Right renal cortex interstitium (tissue), 3 donors: ENCODE measurements at regions not wholly inside any gene's neighbourhood (a gene's known extent, or its start where the extent isn't known, plus 50 kb on each side); places are given as distances from the start of the nearest gene placed in this dataset.

Source experiments
- DNase-seq, 3 donors: peaks; one replicate each; pipeline ENCODE4 v3.0.0-alpha.2; 2013; ENCODE audit warnings: low read depth in 3 of 3, low spot score in 2 of 3

DNA sequence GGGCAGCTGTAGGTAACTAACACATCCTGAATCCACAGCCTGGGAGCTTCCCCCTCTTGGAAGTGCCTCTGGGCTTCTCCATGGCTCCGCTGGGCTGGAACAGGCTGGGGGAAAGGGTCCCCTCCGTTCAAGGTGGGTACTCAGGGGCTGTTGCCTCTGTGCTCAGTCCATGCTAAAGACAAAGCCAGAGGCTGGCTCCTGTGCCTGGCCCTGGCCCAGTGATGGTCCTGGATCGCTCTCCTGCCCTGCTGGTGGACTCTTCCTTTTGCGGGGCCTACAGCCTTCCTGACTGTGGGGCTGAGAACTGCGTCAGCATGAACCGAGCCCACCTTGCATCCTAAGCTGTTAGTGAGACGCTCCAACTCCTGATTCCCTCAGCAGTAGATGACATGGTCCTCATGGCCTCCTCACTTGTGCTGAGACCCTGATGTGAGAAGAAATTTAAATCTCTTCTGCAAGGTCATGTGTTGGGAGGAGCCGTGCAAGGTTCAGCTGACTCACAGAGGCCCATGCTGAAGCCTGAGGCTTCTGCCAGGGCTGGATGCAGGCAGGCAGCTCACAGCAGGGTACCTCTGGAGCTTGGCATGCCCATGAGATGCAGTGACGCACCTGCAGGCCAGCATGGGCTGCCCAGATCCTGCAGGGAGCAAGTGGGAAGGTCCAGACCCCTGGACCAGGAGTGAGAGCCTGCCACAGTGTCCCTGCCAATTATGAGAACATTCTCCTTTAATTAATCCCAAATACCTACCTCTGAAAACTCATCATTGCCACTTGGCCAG lies 1285.5 kb downstream of the TBC1D22A start:
- DNase-seq = no peak

DNA sequence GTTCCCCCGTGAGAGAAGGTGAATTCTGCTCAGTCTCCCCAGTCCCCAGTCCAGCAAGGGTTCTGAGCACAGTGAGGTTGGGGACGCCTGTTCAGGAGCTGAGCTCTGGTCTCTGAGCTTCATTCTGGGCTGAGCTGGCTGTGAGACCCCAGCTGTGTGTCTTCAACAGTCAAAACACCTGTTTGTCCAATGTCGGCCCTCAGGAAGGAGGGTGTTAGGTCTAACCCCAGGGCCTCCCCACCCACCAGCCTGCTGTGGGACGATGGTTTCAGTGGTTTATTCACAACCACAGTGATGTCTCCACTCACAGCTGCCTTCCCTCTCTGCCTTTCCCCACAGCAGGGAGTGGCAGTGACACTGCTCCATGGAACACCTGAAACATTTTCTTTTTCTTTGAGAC lies 1282.9 kb downstream of the TBC1D22A start:
- no peak for DNase-seq

DNA sequence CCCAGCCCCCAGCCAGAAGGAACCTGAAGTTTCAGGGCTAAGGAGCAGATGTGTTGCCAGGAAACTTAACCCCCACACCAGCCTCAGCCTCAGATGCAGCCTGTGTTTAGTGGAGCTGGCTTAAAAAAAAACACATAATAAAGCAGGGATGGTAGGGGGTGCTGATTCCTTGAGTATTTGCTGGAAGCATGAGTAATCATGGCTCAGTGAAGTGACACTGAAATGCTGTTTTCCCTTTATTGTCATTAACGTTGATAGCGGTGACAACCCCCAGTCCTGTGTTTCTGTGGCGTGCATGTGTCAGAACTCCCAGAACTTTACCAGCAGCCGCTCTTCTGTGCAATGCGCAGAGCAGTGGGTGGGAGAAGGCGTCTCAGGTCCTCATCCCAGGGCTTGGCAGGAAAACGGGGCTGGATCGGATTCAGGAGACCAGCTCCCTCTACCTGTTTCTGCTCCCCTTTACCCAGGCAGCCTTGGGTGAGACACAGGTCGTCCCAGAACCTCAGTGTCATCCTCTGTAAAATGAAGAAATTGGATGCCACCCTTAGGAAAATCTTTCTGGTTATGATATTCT lies 1282.1 kb downstream of the TBC1D22A start:
- DNase-seq = no peak

DNA sequence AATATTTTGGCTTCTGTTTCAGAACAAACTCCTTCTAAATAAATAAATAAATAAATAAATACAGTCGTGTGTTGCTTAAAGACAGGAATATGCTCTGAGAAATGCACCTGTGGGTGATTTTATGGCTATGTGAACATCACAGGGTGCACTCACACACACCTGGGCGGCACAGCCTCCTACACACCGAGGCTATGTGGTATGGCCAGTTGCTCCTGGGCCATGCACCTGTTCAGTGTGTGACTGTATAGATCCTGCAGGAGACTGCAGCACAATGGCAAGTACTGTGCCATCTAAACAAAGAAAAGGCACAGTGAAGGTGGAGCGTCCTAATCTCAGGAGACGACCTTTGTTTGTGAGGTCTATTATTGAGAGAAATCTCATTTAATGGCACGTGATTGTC lies 1281.1 kb downstream of the TBC1D22A start:
- no peak for DNase-seq

GRCh38 chr22:48042621-48043395 lies 1280.4 kb downstream of the TBC1D22A start:
- no peak for DNase-seq

DNA sequence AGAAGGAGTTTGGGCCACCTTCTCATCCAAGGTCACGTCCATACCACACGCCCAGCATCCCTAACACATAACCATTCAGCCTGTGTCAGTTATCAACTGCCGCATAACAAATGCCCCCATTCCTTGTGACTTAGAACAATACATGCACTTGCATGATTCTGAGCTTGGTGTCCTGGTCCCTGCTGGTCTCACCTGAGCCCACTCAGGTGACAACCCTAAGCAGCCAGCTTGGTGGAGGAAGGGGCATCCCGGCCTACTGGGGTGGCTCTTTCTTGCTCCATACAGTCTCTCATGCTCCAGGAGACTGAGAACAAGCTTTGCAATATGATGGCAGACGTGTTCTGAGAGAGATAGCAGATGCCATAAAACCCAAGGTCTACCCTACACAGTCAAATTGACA lies 1276.9 kb downstream of the TBC1D22A start:
- DNase-seq = no peak

GRCh38 chr22:48037618-48038017 lies 1275.2 kb downstream of the TBC1D22A start:
- DNase-seq = no peak

DNA sequence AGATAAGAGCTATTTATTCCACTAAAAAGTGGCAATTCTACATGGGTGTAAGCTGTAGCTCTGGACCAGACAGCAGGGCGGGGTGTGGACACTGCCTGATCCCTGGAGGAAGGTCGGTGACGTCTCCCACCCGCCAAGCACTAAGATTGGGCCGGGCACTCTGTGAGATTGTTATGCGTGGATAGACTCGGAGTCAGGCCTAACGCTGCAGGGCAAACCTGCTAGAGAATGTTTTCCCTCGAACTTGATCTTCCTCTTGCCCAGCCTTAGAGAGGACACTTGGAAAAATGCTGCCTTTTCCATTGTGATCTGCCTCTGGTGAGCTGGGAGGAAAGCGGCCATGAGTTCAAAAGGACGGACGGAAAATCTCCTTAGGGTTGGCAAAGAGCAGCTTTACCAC lies 1273.4 kb downstream of the TBC1D22A start:
- DNase-seq = no peak

GRCh38 chr22:48031589-48031988 lies 1269.1 kb downstream of the TBC1D22A start:
- no peak for DNase-seq

GRCh38 chr22:48025096-48025495 lies 1262.6 kb downstream of the TBC1D22A start:
- DNase-seq = no peak

- no peak for DNase-seq
Measured at GRCh38 chr22:48021991-48022401, 1259.5 kb downstream of the TBC1D22A start.

DNA sequence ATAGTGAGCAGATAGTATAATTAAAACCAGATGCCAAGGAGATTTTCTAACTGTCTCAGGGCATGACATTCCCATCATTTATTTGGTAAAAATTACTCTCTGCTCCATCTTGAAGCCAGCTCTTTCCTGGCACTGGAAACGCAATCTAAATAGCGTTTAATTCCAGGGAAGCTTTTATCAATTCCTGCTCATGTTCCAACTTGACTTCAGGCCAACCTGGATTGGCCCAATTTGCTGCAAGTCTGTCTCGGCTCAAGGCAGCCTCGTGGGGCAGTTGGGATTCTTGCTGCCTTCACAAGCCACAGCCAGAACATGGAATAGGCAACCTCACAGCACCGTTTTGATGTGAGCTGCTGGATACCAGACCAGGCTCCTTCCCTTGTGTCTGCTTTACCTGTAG lies 1255.9 kb downstream of the TBC1D22A start:
- no peak for DNase-seq

GRCh38 chr22:48015701-48016100 lies 1253.3 kb downstream of the TBC1D22A start:
- no peak for DNase-seq

DNA sequence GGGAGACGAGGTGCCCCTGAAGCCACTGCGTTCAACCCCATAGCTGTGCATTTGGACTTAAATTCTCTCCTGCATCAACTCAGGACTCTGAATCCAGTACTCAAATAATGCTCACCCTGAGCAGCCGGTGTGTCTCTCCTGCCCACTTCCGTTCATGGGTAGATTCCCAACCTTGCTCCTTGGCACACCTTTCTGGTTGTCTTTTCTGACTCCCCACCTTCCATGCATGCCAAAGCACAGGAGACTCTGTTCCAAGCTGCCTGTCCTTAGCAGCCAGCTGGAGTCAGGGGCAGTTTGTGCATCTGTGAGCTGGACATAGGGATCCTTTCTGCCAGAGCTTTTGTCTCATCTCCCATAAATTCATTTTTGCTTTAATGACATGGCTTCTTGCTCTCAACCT lies 1242.5 kb downstream of the TBC1D22A start:
- DNase-seq = no peak

GRCh38 chr22:48004038-48004437 lies 1241.6 kb downstream of the TBC1D22A start:
- no peak for DNase-seq

DNA sequence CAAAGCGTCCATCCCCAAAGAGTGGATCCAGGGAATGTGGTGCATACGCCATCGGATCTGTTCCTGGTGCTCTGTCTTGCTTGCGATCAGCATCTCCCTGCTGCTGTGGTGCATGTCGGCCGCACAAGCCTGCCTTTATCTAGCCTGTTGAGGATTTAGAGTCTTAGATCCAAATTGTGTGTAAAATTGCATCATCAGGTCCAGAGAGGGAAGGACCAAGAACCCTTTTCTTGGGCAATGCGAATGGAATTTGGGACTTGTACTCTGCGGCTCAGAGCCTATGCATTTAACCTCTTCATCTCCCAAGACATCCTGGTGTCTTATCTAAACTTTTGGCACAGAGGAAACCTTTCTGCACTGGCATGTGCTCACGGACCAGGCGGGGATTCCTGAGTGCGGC lies 1238.7 kb downstream of the TBC1D22A start:
- no peak for DNase-seq

DNA sequence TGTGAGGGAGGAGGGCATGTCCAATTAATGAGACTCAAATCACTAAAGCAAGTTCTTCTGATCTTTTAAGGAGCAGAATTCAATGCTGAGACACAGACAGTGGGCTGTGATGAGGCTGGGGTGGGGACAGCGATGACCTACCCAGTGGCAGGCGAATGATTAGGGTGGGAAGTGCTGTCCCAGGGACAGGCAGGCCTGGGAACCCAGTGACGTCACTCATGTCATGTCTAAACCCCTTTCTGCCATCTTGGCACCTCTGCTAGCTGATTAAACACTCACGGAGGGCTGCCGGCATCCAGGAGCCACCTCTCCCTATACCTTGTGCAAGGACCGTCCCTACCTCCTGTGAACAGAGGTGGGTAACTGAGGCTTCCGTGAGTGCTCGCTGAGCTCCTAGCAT lies 1235.2 kb downstream of the TBC1D22A start:
- no peak for DNase-seq

DNA sequence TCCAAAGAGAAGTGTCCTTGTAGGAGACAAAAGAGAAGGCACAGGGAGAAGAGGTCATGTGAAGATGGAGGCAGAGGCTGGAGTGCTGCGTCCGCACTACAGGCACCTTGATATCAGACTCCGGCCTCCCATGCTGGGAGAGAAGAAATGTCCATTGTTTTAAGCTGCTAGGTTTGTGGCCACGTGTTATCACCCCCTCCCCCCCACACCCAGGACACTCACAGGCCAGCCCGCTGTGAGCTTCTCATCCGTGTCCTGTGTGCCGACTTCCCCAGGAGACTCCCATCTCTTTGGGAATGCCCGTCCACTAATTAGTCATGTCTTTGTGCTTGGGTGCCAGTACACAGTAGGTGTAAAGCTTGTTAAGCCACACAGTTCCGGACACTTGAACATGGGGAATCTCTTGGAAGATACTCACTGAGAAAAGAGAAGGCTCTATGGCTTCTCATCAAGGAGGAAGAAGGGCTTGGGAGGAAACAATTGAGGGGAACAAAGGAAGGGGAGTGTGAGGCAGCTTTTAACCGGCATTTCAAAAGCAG lies 1234.7 kb downstream of the TBC1D22A start:
- DNase-seq = no peak

DNA sequence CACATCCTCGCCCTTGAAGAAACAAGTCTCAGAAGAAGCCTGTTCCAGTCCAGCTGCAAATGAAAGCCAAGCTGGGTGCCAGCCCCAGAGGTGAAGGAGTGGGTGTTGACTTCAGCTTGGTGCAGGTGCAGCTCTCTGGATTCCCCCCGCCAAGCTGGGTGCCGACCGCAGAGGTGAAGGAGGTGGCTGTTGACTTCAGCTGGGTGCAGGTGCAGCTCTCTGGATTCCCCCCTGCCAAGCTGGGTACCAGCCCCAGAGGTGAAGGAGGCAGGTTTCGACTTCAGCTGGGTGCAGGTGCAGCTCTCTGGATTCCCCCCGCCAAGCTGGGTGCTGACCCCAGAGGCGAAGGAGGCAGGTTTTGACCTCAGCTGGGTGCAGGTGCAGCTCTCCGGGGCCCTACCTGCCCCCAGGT lies 1234.0 kb downstream of the TBC1D22A start:
- DNase-seq = no peak

DNA sequence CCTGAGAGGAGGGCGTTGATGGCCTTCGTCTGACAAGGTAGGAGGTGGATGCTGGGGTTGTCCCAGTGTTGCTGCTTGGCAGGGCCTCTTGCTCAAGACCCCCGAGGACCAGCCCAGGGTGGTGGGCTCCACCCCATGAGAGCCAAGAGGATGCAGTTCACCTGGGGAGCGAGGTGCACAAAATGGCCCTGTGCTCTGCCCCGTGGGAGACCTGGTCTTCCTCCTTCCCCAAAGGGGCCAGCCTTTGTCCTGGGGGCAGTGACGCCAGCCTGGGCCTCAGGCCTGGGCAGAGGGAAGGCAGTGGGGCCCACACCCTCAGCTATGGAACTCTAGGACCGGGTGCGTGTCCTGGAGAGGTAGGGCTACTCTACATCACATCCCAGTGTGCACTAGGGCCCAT lies 1233.3 kb downstream of the TBC1D22A start:
- DNase-seq = no peak

DNA sequence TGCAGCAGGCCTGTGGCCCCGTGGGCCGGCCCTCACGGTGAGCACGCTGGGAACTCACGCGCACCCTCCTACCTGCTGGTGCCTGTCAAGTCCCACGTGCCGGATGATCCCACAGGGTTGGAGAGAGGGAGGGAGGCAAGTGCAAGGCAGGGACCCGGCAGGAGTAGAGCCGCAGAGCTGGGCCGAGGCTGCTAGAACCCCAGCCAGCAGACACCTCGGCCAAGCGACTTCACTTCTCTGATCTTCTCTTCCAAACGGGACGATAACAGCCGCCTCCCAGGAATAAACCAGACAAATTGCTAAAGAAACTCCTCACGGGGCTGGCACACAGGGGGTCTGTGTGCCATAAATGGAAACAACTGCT lies 1232.8 kb downstream of the TBC1D22A start:
- DNase-seq = no peak
